HepG2 (cell line): ENCODE measurements at regions not wholly inside any gene's neighbourhood (a gene's known extent, or its start where the extent isn't known, plus 50 kb on each side); places are given as distances from the start of the nearest gene placed in this dataset.

Experiments used
- ATAC-seq: fragments of 200-7000 bp; cut with Tn5 transposase; 3 replicates; pipeline ENCODE4 v1.9.1; 2020; ENCODE audit warnings: mild to moderate bottlenecking, moderate library complexity
- BruUV-seq: library from RNA; stranded (reverse); fragments of 400-500 nt; replicated peaks from 2 replicates; lab custom pipeline; 2021; lab: Mats Ljungman, UMichigan
- CTCF ChIA-PET: fragments of 300-600 bp; formaldehyde crosslinking; extraction: SDS; loops from one replicate; lab custom pipeline; 2021; ENCODE audit warnings: low total read pairs, inconsistent platforms, low intra/inter-chr PET ratio; lab: Yijun Ruan, JAX
- POLR2A ChIA-PET: fragments of 350-600 bp; sonication (Branson Sonifier 250); formaldehyde crosslinking; loops from one replicate; lab custom pipeline; 2020; ENCODE audit warnings: antibody characterized with exemption, inconsistent platforms; lab: Yijun Ruan, JAX
- DNase-seq: peaks from one replicate; pipeline ENCODE4 v3.0.0-alpha.2; 2015; ENCODE audit warnings: low spot score
- FAIRE-seq: peaks from 3 replicates; lab custom pipeline; 2011; peaks lifted over from hg19 to GRCh38; lab: Jason Lieb, UNC
- H2AFZ ChIP-seq: one replicate; pipeline ENCODE4 v1.6.1; 2011; ENCODE audit warnings: low read length, inconsistent platforms
- H3K27ac ChIP-seq: fragments of 300-600 bp; 3 replicates; pipeline ENCODE4 v1.8.0; 2011; ENCODE audit warnings: mixed run types, mild to moderate bottlenecking, mixed read lengths, low read length, inconsistent platforms; ENCODE audit not compliant: insufficient read depth; ENCODE audit errors: extremely low read length
- H3K27me3 ChIP-seq, 2 experiments: fragments of 200-600 bp in 1 of 2; 2 replicates in 1 of 2; 3 replicates in 1 of 2; pipeline versions ENCODE4 v1.6.0 to v1.8.0; 2011; ENCODE audit warnings: low read length in 2 of 2, mild to moderate bottlenecking in 2 of 2, moderate library complexity in 2 of 2, inconsistent platforms in 1 of 2; ENCODE audit not compliant: insufficient read depth in 2 of 2, control insufficient read depth in 1 of 2
- H3K36me3 ChIP-seq, 2 experiments: fragments of 200-600 bp in 1 of 2; replicated peaks in 1 of 2; 2 replicates in 1 of 2; 3 replicates in 1 of 2; pipeline versions ENCODE4 v1.5.1 to v1.8.0; 2011; ENCODE audit warnings: low read length in 2 of 2, inconsistent platforms in 1 of 2; ENCODE audit not compliant: insufficient read depth in 2 of 2, control insufficient read depth in 1 of 2
- H3K4me1 ChIP-seq: 2 replicates; pipeline ENCODE4 v1.5.1; 2012; ENCODE audit warnings: low read length, inconsistent platforms; ENCODE audit not compliant: insufficient read depth
- H3K4me2 ChIP-seq: 2 replicates; pipeline ENCODE4 v1.6.0; 2011; ENCODE audit warnings: low read depth, low read length, inconsistent platforms
- H3K4me3 ChIP-seq, 3 experiments: fragments of 200-600 bp in 1 of 3; sonication (generic), shearing (Covaris generic) in 1 of 3; replicated peaks in 1 of 3; 2 replicates each; pipeline ENCODE4 v1.5.1; 2011 to 2016; ENCODE audit warnings: low read length in 3 of 3, inconsistent platforms in 2 of 3, low read depth in 2 of 3, mild to moderate bottlenecking in 2 of 3, control low read depth in 1 of 3, mixed read lengths in 1 of 3; ENCODE audit not compliant: insufficient read depth in 1 of 3
- H3K79me2 ChIP-seq: one replicate; pipeline ENCODE4 v1.6.1; 2011; ENCODE audit warnings: low read length, inconsistent platforms; ENCODE audit not compliant: insufficient read depth
- H3K9ac ChIP-seq: 2 replicates; pipeline ENCODE4 v1.6.0; 2011; ENCODE audit warnings: mild to moderate bottlenecking, low read depth, low read length, inconsistent platforms; ENCODE audit not compliant: insufficient read depth
- H3K9me3 ChIP-seq: 2 replicates; pipeline ENCODE4 v1.5.1; 2012; ENCODE audit warnings: mild to moderate bottlenecking, low read length
- H4K20me1 ChIP-seq: 2 replicates; pipeline ENCODE4 v1.6.0; 2011; ENCODE audit warnings: inconsistent platforms, mild to moderate bottlenecking, low read length, moderate library complexity; ENCODE audit not compliant: insufficient read depth
- ARHGAP35 ChIP-seq: sonication (generic); formaldehyde crosslinking; IDR thresholded peaks from 2 replicates; pipeline ENCODE4 v1.9.0; 2022; ENCODE audit warnings: mild to moderate bottlenecking, inconsistent platforms, moderate library complexity, missing genetic modification reagents, borderline replicate concordance
- CAMTA2 ChIP-seq: sonication (generic); formaldehyde crosslinking; IDR thresholded peaks from 2 replicates; pipeline ENCODE4 v1.4.0; 2020; ENCODE audit warnings: mild to moderate bottlenecking, missing genetic modification reagents, borderline replicate concordance
- ETV5 ChIP-seq: IDR thresholded peaks from 2 replicates; pipeline ENCODE4 v1.6.1; 2018; ENCODE audit warnings: missing biosample characterization, missing genetic modification reagents, inconsistent platforms, borderline replicate concordance
- RBM22 ChIP-seq: fragments of 200-400 bp; formaldehyde crosslinking; optimal IDR thresholded peaks from 2 replicates; pipeline ENCODE3; 2017; ENCODE audit warnings: mild to moderate bottlenecking, low read length, moderate library complexity
- REL ChIP-seq: sonication (generic); formaldehyde crosslinking; conservative IDR thresholded peaks from 2 replicates; pipeline ENCODE4 v1.8.0; 2022; ENCODE audit warnings: mild to moderate bottlenecking, missing genetic modification reagents, moderate library complexity
- ZFP62 ChIP-seq: sonication (generic); formaldehyde crosslinking; IDR thresholded peaks from 2 replicates; pipeline ENCODE4 v1.4.0; 2020; ENCODE audit warnings: missing genetic modification reagents
- ZFP90 ChIP-seq: sonication (generic); formaldehyde crosslinking; IDR thresholded peaks from 2 replicates; pipeline ENCODE4 v1.8.0; 2022; ENCODE audit warnings: missing genetic modification reagents, mild to moderate bottlenecking, inconsistent platforms, borderline replicate concordance
- ZSCAN31 ChIP-seq: sonication (generic); formaldehyde crosslinking; IDR thresholded peaks from 2 replicates; pipeline ENCODE4 v1.5.0; 2020; ENCODE audit warnings: low read depth, mild to moderate bottlenecking, missing genetic modification reagents
- WGBS: methylation state at CpG from one replicate; pipeline ENCODE4 v1.1.6; 2017; ENCODE audit warnings: low lambda C conversion rate; 5-methylcytosine and 5-hydroxymethylcytosine counted together
- in situ Hi-C: cut with HindIII; loops from 2 replicates; pipeline ENCODE4 v1.10.0; 2017; ENCODE audit warnings: low pct_unique_long_range_greater_than_20kb; ENCODE audit not compliant: extremely low pct_ligation_motif_present
- intact Hi-C: fragments of 100-400 bp; cut with micrococcal nuclease; formaldehyde crosslinking; loops from one replicate; pipeline ENCODE4 v1.10.0; 2022; ENCODE audit not compliant: unreplicated experiment
- TF ChIP-seq, protein P1 (sequence below): sonication (generic); formaldehyde crosslinking; IDR thresholded peaks from 2 replicates; pipeline ENCODE4 v1.5.0; 2020; ENCODE audit warnings: mild to moderate bottlenecking, missing genetic modification reagents, moderate library complexity
- TF ChIP-seq, protein P2 (sequence below): sonication (generic); formaldehyde crosslinking; IDR thresholded peaks from 2 replicates; pipeline ENCODE4 v1.5.1; 2020; ENCODE audit warnings: mild to moderate bottlenecking, missing genetic modification reagents

DNA sequence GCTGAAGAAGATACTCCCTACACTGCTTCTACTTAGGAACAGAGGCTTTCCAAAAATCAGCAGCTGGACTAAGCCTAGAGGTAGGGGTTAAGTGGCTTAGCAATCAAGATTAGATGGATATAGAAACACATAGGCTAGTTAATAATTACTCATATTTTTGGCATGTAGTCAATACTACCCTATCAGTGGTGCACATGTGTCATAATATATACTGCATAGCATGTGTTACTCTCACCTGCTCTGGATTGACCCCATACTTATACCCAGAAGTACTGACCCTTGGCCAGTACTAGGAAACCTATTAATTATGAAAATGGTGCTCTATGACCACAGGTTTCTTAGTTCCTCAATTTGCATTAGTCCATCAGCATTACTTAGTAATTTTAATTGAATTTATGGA lies 528.4 kb upstream of the LMO3 start:
- H3K4me3 ChIP-seq, result no peak overlapping the region
- TF ChIP-seq ETV5 (CRISPR knock-in tag) (no peak), ZFP90 (CRISPR knock-in tag) (no peak)
- no peaks in the 10 kb centered on the region for H3K27me3 ChIP-seq
- H3K4me1 ChIP-seq, result no peaks in the 10 kb centered on the region
- peaks cover 13% of the 10 kb centered on the region for H3K9me3 ChIP-seq
- DNase-seq, result no peak
- no peak for ATAC-seq
- H3K36me3 ChIP-seq, result no peaks in the 10 kb centered on the region
- ChIA-PET CTCF (no interaction called here), POLR2A (no interaction called here)
- no peaks in the 10 kb centered on the region for H4K20me1 ChIP-seq
- no TSS peak for BruUV-seq
- H3K79me2 ChIP-seq, result no peaks in the 10 kb centered on the region
- H3K9ac ChIP-seq, result no peak overlapping the region
- intact Hi-C loops (loop anchor here (10.0 kb wide), 1 partner anchor 60 kb away; no protein-coding TSS in a partner anchor), in situ Hi-C loops (no loop called here)
- H3K27ac ChIP-seq, result no peak overlapping the region
- H2AFZ ChIP-seq, result no peak overlapping the region
- FAIRE-seq, result no peak
- H3K4me2 ChIP-seq, result no peak overlapping the region

GRCh38 chr12:17132336-17132735 lies 526.4 kb upstream of the LMO3 start:
- no peak for TF ChIP-seq ARHGAP35 (CRISPR knock-in tag)
- no peak for TF ChIP-seq ZSCAN31
- TF ChIP-seq CAMTA2, result no peak
- no peak for TF ChIP-seq ZFP62
- TF ChIP-seq, protein P1, sequence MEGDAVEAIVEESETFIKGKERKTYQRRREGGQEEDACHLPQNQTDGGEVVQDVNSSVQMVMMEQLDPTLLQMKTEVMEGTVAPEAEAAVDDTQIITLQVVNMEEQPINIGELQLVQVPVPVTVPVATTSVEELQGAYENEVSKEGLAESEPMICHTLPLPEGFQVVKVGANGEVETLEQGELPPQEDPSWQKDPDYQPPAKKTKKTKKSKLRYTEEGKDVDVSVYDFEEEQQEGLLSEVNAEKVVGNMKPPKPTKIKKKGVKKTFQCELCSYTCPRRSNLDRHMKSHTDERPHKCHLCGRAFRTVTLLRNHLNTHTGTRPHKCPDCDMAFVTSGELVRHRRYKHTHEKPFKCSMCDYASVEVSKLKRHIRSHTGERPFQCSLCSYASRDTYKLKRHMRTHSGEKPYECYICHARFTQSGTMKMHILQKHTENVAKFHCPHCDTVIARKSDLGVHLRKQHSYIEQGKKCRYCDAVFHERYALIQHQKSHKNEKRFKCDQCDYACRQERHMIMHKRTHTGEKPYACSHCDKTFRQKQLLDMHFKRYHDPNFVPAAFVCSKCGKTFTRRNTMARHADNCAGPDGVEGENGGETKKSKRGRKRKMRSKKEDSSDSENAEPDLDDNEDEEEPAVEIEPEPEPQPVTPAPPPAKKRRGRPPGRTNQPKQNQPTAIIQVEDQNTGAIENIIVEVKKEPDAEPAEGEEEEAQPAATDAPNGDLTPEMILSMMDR (CRISPR knock-in tag), result no peak
- TF ChIP-seq REL, result no peak
- no peak for TF ChIP-seq RBM22
- TF ChIP-seq, protein P2, sequence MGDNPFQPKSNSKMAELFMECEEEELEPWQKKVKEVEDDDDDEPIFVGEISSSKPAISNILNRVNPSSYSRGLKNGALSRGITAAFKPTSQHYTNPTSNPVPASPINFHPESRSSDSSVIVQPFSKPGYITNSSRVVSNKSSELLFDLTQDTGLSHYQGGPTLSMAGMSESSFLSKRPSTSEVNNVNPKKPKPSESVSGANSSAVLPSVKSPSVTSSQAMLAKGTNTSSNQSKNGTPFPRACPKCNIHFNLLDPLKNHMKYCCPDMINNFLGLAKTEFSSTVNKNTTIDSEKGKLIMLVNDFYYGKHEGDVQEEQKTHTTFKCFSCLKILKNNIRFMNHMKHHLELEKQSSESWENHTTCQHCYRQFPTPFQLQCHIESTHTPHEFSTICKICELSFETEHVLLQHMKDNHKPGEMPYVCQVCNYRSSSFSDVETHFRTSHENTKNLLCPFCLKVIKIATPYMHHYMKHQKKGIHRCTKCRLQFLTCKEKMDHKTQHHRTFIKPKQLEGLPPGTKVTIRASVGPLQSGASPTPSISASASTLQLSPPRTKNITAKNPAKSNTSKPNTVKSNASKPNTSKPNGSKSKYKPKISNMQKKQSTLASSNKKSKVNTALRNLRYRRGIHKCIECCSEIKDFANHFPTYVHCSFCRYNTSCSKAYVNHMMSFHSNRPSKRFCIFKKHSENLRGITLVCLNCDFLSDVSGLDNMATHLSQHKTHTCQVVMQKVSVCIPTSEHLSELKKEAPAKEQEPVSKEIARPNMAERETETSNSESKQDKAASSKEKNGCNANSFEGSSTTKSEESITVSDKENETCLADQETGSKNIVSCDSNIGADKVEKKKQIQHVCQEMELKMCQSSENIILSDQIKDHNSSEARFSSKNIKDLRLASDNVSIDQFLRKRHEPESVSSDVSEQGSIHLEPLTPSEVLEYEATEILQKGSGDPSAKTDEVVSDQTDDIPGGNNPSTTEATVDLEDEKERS (CRISPR knock-in tag), result no peak
- Histone ChIP-seq H3K27me3 (no peaks in the 10 kb centered on the region), H3K36me3 (no peaks in the 10 kb centered on the region), H3K9me3 (peaks cover 13% of the 10 kb centered on the region; the same call in 1 of the 2 replicates), H3K4me1 (no peaks in the 10 kb centered on the region), H2AFZ (no peak overlapping the region), H3K79me2 (no peaks in the 10 kb centered on the region), H3K4me2 (no peak overlapping the region), H3K9ac (no peak overlapping the region), H4K20me1 (no peaks in the 10 kb centered on the region), H3K4me3 (no peak overlapping the region), H3K27ac (no peak overlapping the region)
- FAIRE-seq, result no peak
- CTCF ChIA-PET, result no interaction called here
- in situ Hi-C loops, result no loop called here
- no peak for ATAC-seq
- DNase-seq, result no peak
- no TSS peak for BruUV-seq
- intact Hi-C loops, result loop anchor here (10.0 kb wide), 1 partner anchor 58 kb away; no protein-coding TSS in a partner anchor
- POLR2A ChIA-PET, result no interaction called here
- 43% methylated on average over 4 of the region's 4 CpGs for WGBS
